Activated CD4-positive, alpha-beta T cell treated with anti-CD3 and anti-CD28 coated beads, Interleukin-2, amount 50 U/mL, for 24 hours (primary cell): ENCODE measurements at regions not wholly inside any gene's neighbourhood (a gene's known extent, or its start where the extent isn't known, plus 50 kb on each side); places are given as distances from the start of the nearest gene placed in this dataset.
"Not testable (repeated sequence)": the region's sequence is repeated elsewhere in the genome, so short reads cannot be mapped to it uniquely, and the experiment has no call there.

Source experiments
- DNase-seq, 2 donors: peaks; one replicate each; pipeline ENCODE4 v3.0.0-alpha.2; 2020; ENCODE audit warnings: low read depth in 1 of 2, low spot score in 1 of 2

GRCh38 chr19:5259750-5260149 lies 80.9 kb downstream of the PTPRS start:
- no peak for DNase-seq

- DNase-seq: no peak
These were observed 83.2 kb downstream of the PTPRS start for GRCh38 chr19:5257155-5258045.

GRCh38 chr19:5255602-5256231 lies 84.9 kb downstream of the PTPRS start:
- DNase-seq: no peak

GRCh38 chr19:5254944-5255343 lies 85.7 kb downstream of the PTPRS start:
- no peak for DNase-seq

GRCh38 chr19:5254543-5254942 lies 86.1 kb downstream of the PTPRS start:
- no peak for DNase-seq

GRCh38 chr19:5253406-5254110 lies 87.1 kb downstream of the PTPRS start:
- no peak for DNase-seq

GRCh38 chr19:5251096-5252065 lies 89.2 kb downstream of the PTPRS start:
- DNase-seq: no peak

- no peak for DNase-seq
These were observed 90.4 kb downstream of the PTPRS start for GRCh38 chr19:5250127-5250659.

- DNase-seq: no peak
These were observed 91.1 kb downstream of the PTPRS start for GRCh38 chr19:5249526-5249925.

GRCh38 chr19:5247957-5248705 lies 92.5 kb downstream of the PTPRS start:
- no peak for DNase-seq

GRCh38 chr19:5246554-5247155 lies 94.0 kb downstream of the PTPRS start:
- DNase-seq: peak in 1 of 2 donors; percentile 8

GRCh38 chr19:5245631-5246553 lies 94.7 kb downstream of the PTPRS start:
- no peak for DNase-seq

- DNase-seq: no peak
These were observed 96.3 kb downstream of the PTPRS start for GRCh38 chr19:5244351-5244750.

- no peak for DNase-seq
These were observed 96.7 kb downstream of the PTPRS start for GRCh38 chr19:5243878-5244277.

- not testable (repeated sequence) for DNase-seq
These were observed 98.7 kb downstream of the PTPRS start for GRCh38 chr19:5241896-5242295.

- DNase-seq: no peak
These were observed 100.6 kb downstream of the PTPRS start for GRCh38 chr19:5240011-5240410.

- DNase-seq: no peak
These were observed 101.9 kb downstream of the PTPRS start for GRCh38 chr19:5238700-5239099.

- DNase-seq: no peak
These were observed 102.6 kb downstream of the PTPRS start for GRCh38 chr19:5237939-5238480.
